NB4 (cell line): ENCODE measurements at regions not wholly inside any gene's neighbourhood (a gene's known extent, or its start where the extent isn't known, plus 50 kb on each side); places are given as distances from the start of the nearest gene placed in this dataset.

Source experiments
- POLR2A ChIP-seq: IDR thresholded peaks from 2 replicates; pipeline ENCODE4 v1.6.1; 2011; ENCODE audit warnings: mild to moderate bottlenecking; ENCODE audit not compliant: insufficient read length; ENCODE audit errors: extremely low read depth
- TF ChIP-seq, protein P1 (sequence below): IDR thresholded peaks from one replicate; pipeline ENCODE4 v1.5.1; 2012; ENCODE audit warnings: low read depth, low read length

DNA sequence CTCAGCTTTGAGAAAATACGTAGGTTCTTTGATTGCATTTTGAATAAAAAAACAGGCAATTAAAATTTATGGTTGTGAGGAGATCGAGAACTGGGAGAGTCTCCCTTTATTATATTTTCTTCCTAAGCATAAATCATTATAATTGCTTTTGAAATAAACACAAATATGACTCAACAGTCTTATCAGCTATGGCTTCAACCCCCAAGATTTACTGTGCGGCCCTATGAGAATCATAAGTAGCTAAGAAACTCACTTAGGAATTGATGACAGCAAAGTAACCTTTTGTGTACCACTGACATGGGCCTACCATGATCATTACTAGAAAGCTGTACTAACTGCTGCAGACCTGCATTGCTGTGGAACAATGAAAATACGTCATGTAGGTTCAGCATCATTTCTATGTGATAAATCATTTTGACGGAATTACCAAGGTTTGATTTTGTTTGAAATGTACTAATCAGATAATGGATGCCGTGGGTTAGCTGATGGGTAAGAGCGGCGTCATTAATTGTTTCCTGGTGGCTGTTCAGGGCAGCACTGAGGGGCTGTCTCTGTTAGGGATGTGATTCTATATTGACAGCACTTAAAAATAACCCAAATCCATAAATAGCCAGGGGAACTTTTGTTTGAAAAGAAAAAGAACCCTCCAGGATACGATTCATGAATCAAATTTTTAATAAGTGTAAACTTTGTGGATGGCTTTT is 51.5 kb upstream of the GPRIN3 start:
- TF ChIP-seq, protein P1, sequence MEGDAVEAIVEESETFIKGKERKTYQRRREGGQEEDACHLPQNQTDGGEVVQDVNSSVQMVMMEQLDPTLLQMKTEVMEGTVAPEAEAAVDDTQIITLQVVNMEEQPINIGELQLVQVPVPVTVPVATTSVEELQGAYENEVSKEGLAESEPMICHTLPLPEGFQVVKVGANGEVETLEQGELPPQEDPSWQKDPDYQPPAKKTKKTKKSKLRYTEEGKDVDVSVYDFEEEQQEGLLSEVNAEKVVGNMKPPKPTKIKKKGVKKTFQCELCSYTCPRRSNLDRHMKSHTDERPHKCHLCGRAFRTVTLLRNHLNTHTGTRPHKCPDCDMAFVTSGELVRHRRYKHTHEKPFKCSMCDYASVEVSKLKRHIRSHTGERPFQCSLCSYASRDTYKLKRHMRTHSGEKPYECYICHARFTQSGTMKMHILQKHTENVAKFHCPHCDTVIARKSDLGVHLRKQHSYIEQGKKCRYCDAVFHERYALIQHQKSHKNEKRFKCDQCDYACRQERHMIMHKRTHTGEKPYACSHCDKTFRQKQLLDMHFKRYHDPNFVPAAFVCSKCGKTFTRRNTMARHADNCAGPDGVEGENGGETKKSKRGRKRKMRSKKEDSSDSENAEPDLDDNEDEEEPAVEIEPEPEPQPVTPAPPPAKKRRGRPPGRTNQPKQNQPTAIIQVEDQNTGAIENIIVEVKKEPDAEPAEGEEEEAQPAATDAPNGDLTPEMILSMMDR, result no peak
- no peak for TF ChIP-seq POLR2A
